SK-N-SH (cell line): ENCODE measurements at regions not wholly inside any gene's neighbourhood (a gene's known extent, or its start where the extent isn't known, plus 50 kb on each side); places are given as distances from the start of the nearest gene placed in this dataset.

Experiments used
- CTCF ChIA-PET: fragments of 300-600, 350-600 bp; formaldehyde crosslinking; extraction: SDS; loops from one replicate; lab custom pipeline; 2021; lab: Yijun Ruan, JAX
- POLR2A ChIA-PET: fragments of 350-600 bp; sonication (Branson Sonifier 250); formaldehyde crosslinking; extraction: SDS; loops from one replicate; lab custom pipeline; 2020; ENCODE audit warnings: antibody characterized with exemption, inconsistent platforms; lab: Yijun Ruan, JAX
- DNase-seq: peaks from one replicate; pipeline ENCODE4 v3.0.0; 2012
- H2AFZ ChIP-seq: fragments of 200-600 bp; sonication (generic); 2 replicates; pipeline ENCODE4 v1.8.1; 2016; ENCODE audit warnings: antibody characterized with exemption, mild to moderate bottlenecking, low read depth
- H3F3A ChIP-seq: fragments of 200-600 bp; sonication (generic); replicated peaks from 2 replicates; pipeline ENCODE3; 2016; ENCODE audit warnings: antibody characterized with exemption, mild to moderate bottlenecking; ENCODE audit not compliant: insufficient read depth
- H3K27ac ChIP-seq, 2 experiments: fragments of 200-500 bp in 1 of 2; fragments of 200-600 bp in 1 of 2; sonication (Bioruptor generic) in 1 of 2; sonication (generic), shearing (Covaris generic) in 1 of 2; 2 replicates each; pipeline versions ENCODE4 v1.5.1 to v1.6.1; 2014 to 2016; ENCODE audit warnings: low read depth in 2 of 2, inconsistent platforms in 1 of 2, low read length in 1 of 2, mild to moderate bottlenecking in 1 of 2, mixed read lengths in 1 of 2
- H3K27me3 ChIP-seq: fragments of 200-600 bp; sonication (generic), shearing (Covaris generic); 2 replicates; pipeline ENCODE4 v1.6.1; 2016; ENCODE audit warnings: mixed run types; ENCODE audit not compliant: insufficient read depth
- H3K36me3 ChIP-seq, 2 experiments: fragments of 200-500 bp in 1 of 2; fragments of 200-600 bp in 1 of 2; sonication (Bioruptor generic) in 1 of 2; sonication (generic) in 1 of 2; replicated peaks in 1 of 2; 2 replicates each; pipeline versions ENCODE3 to v1.5.1; 2014 to 2016; ENCODE audit warnings: low read length in 1 of 2, mild to moderate bottlenecking in 1 of 2; ENCODE audit not compliant: insufficient read depth in 2 of 2, control insufficient read depth in 1 of 2
- H3K4me1 ChIP-seq, 2 experiments: fragments of 200-500 bp in 1 of 2; fragments of 200-600 bp in 1 of 2; sonication (Bioruptor generic) in 1 of 2; sonication (generic), shearing (Covaris generic) in 1 of 2; 2 replicates each; pipeline versions ENCODE4 v1.5.1 to v1.6.1; 2014 to 2016; ENCODE audit warnings: low read depth in 1 of 2, low read length in 1 of 2, mixed run types in 1 of 2; ENCODE audit not compliant: insufficient read depth in 2 of 2, control insufficient read depth in 1 of 2
- H3K4me2 ChIP-seq: fragments of 200-600 bp; sonication (generic), shearing (Covaris generic); 2 replicates; pipeline ENCODE4 v1.6.1; 2017; ENCODE audit warnings: mixed run types
- H3K4me3 ChIP-seq, 2 experiments: fragments of 200-500 bp in 1 of 2; fragments of 200-600 bp in 1 of 2; sonication (Bioruptor generic) in 1 of 2; sonication (generic), shearing (Covaris generic) in 1 of 2; 2 replicates each; pipeline versions ENCODE4 v1.5.1 to v1.8.1; 2014 to 2016; ENCODE audit warnings: low read depth in 2 of 2, inconsistent platforms in 1 of 2, low read length in 1 of 2, mild to moderate bottlenecking in 1 of 2, mixed read lengths in 1 of 2, moderate library complexity in 1 of 2
- H3K79me2 ChIP-seq: fragments of 200-600 bp; sonication (generic); 2 replicates; pipeline ENCODE4 v1.8.1; 2017; ENCODE audit warnings: mild to moderate bottlenecking; ENCODE audit not compliant: insufficient read depth
- H3K9ac ChIP-seq: fragments of 200-600 bp; sonication (generic); 2 replicates; pipeline ENCODE4 v1.6.1; 2017; ENCODE audit warnings: mixed run types
- H3K9me2 ChIP-seq: fragments of 200-600 bp; sonication (generic); 2 replicates; pipeline ENCODE4 v1.6.1; 2017; ENCODE audit warnings: mixed run types
- H3K9me3 ChIP-seq: fragments of 200-600 bp; sonication (generic); 2 replicates; pipeline ENCODE4 v1.6.1; 2017; ENCODE audit warnings: mixed run types, mild to moderate bottlenecking, moderate library complexity
- H4K20me1 ChIP-seq: fragments of 200-600 bp; sonication (generic); 2 replicates; pipeline ENCODE4 v1.6.1; 2017; ENCODE audit warnings: mild to moderate bottlenecking, mixed run types; ENCODE audit not compliant: insufficient read depth
- CTCF ChIP-seq: fragments of 200-600 bp; sonication (generic); IDR thresholded peaks from 2 replicates; pipeline ENCODE4 v1.6.1; 2017; ENCODE audit warnings: antibody characterized with exemption, mild to moderate bottlenecking, moderate library complexity
- ELF1 ChIP-seq: IDR thresholded peaks from 2 replicates; pipeline ENCODE4 v1.4.0; 2012
- EP300 ChIP-seq, 2 experiments: IDR thresholded peaks; 2 replicates each; pipeline versions ENCODE4 v1.4.0 to v1.6.1; 2012; ENCODE audit warnings: borderline replicate concordance in 1 of 2, low read depth in 1 of 2, low read length in 1 of 2
- FOSL2 ChIP-seq: IDR thresholded peaks from 2 replicates; pipeline ENCODE4 v1.4.0; 2012; ENCODE audit warnings: low read depth, mild to moderate bottlenecking, moderate library complexity, borderline replicate concordance
- FOXJ3 ChIP-seq: sonication (generic); formaldehyde crosslinking; IDR thresholded peaks from 2 replicates; pipeline ENCODE4 v1.5.1; 2020; ENCODE audit warnings: mild to moderate bottlenecking, missing genetic modification reagents
- FOXM1 ChIP-seq: IDR thresholded peaks from 2 replicates; pipeline ENCODE4 v1.4.0; 2012; ENCODE audit warnings: low read depth, mild to moderate bottlenecking
- GABPA ChIP-seq: IDR thresholded peaks from 2 replicates; pipeline ENCODE4 v1.4.0; 2012; ENCODE audit warnings: low read depth, mild to moderate bottlenecking
- GATA2 ChIP-seq: sonication (generic); formaldehyde crosslinking; IDR thresholded peaks from 2 replicates; pipeline ENCODE4 v1.5.0; 2020; ENCODE audit warnings: mild to moderate bottlenecking, missing genetic modification reagents
- IRF3 ChIP-seq: fragments of 150-350 bp; IDR thresholded peaks from 2 replicates; pipeline ENCODE4 v1.6.1; 2016; ENCODE audit warnings: mild to moderate bottlenecking, low read depth, low read length
- JUND ChIP-seq: IDR thresholded peaks from 2 replicates; pipeline ENCODE4 v1.4.0; 2012
- MEF2A ChIP-seq: IDR thresholded peaks from 2 replicates; pipeline ENCODE4 v1.4.0; 2012; ENCODE audit warnings: low read depth, borderline replicate concordance
- NFIC ChIP-seq: IDR thresholded peaks from 2 replicates; pipeline ENCODE4 v1.4.0; 2012; ENCODE audit warnings: borderline replicate concordance
- NRF1 ChIP-seq: IDR thresholded peaks from 2 replicates; pipeline ENCODE4 v1.6.1; 2012; ENCODE audit warnings: low read depth, mild to moderate bottlenecking, low read length
- PBX3 ChIP-seq: IDR thresholded peaks from 2 replicates; pipeline ENCODE4; 2012
- RAD21 ChIP-seq: IDR thresholded peaks from 2 replicates; pipeline ENCODE4 v1.6.1; 2012; ENCODE audit warnings: mild to moderate bottlenecking, low read length
- REST ChIP-seq: IDR thresholded peaks from 2 replicates; pipeline ENCODE4 v1.6.1; 2012; ENCODE audit warnings: mild to moderate bottlenecking, low read depth, low read length, moderate library complexity
- RFX5 ChIP-seq: IDR thresholded peaks from 2 replicates; pipeline ENCODE4 v1.6.1; 2012; ENCODE audit warnings: mild to moderate bottlenecking, improper control_type of control experiment, low read length
- RXRA ChIP-seq: IDR thresholded peaks from 2 replicates; pipeline ENCODE4 v1.4.0; 2012; ENCODE audit warnings: low read depth, mild to moderate bottlenecking, borderline replicate concordance
- SIN3A ChIP-seq: IDR thresholded peaks from 2 replicates; pipeline ENCODE4 v1.6.1; 2012; ENCODE audit warnings: low read depth, mild to moderate bottlenecking, low read length, moderate library complexity, borderline replicate concordance
- SMC3 ChIP-seq: IDR thresholded peaks from 2 replicates; pipeline ENCODE4 v1.6.1; 2012; ENCODE audit warnings: low read depth, low read length, improper control_type of control experiment
- TAF1 ChIP-seq: IDR thresholded peaks from 2 replicates; pipeline ENCODE4 v1.6.1; 2012; ENCODE audit warnings: low read depth, mild to moderate bottlenecking, low read length, moderate library complexity, borderline replicate concordance
- USF2 ChIP-seq: fragments of 150-350 bp; IDR thresholded peaks from 2 replicates; pipeline ENCODE4 v1.6.1; 2017; ENCODE audit warnings: antibody characterized with exemption, low read length, low read depth, borderline replicate concordance
- ZBTB33 ChIP-seq: IDR thresholded peaks from 2 replicates; pipeline ENCODE4 v1.4.0; 2012; ENCODE audit warnings: low read depth, borderline replicate concordance
- WGBS: methylation state at CpG from one replicate; pipeline ENCODE4 v1.1.6; 2017; ENCODE audit warnings: low lambda C conversion rate; 5-methylcytosine and 5-hydroxymethylcytosine counted together

- ChIA-PET POLR2A (interaction anchor here (0.7 to 1.5 kb wide), 4 partner anchors 166 to 380 kb away, joined by 3 to 4 read pairs (median 3); partner anchors contain the start of gene CNTNAP4), CTCF (interaction anchor here (0.6 to 2.1 kb wide), 7 partner anchors 9 to 856 kb away, joined by 3 to 16 read pairs (median 3); no protein-coding TSS in a partner anchor)
- Histone ChIP-seq H3K9ac (no peak overlapping the region), H3K36me3 (no peaks in the 10 kb centered on the region), H3K9me2 (no peaks in the 10 kb centered on the region), H3K27ac (peak overlapping the region in 1 of 2 experiments; percentile 96; a peak in 2 of 4 replicates), H4K20me1 (no peaks in the 10 kb centered on the region), H2AFZ (no peak overlapping the region), H3K4me3 (no peak overlapping the region), H3K4me2 (no peak overlapping the region), H3K27me3 (no peaks in the 10 kb centered on the region), H3K79me2 (no peaks in the 10 kb centered on the region), H3F3A (no peaks in the 10 kb centered on the region), H3K4me1 (peaks cover 0 to 16% of the 10 kb centered on the region in 2 experiments; a peak in 2 of 4 replicates), H3K9me3 (no peaks in the 10 kb centered on the region)
- DNase-seq: peak; percentile 34
- 31% methylated on average over 6 of the region's 6 CpGs for WGBS
- TF ChIP-seq FOXM1 (no peak), GABPA (no peak), RXRA (no peak), EP300 (IDR thresholded peaks at IDR 0.05; ENCODE audit: borderline replicate concordance in 1 of 2, low read depth in 1 of 2, low read length in 1 of 2) (peak in 1 of 2 experiments; percentile 93; a peak in 2 of 4 replicates), RFX5 (peak; percentile 3; the same call in 1 of the 2 replicates), GATA2 (CRISPR knock-in tag) (peak; percentile 78), MEF2A (no peak), SMC3 (no peak), FOXJ3 (peak; percentile 12; the same call in 1 of the 2 replicates), IRF3 (no peak), ZBTB33 (no peak), ELF1 (no peak), NFIC (no peak), REST (no peak), USF2 (no peak), FOSL2 (no peak), PBX3 (no peak), CTCF (no peak), RAD21 (peak; percentile 39; the same call in 1 of the 2 replicates), SIN3A (no peak), JUND (no peak), NRF1 (no peak), TAF1 (no peak)
Observed at GRCh38 chr16:76656994-76657393, 379.8 kb downstream of the CNTNAP4 start.
